Daoy (cell line): ENCODE measurements at regions not wholly inside any gene's neighbourhood (a gene's known extent, or its start where the extent isn't known, plus 50 kb on each side); places are given as distances from the start of the nearest gene placed in this dataset.
"Not testable (repeated sequence)": the region's sequence is repeated elsewhere in the genome, so short reads cannot be mapped to it uniquely, and the experiment has no call there.

Experiments used
- DNase-seq: peaks from one replicate; pipeline ENCODE4 v3.0.0-alpha.2; 2015; ENCODE audit warnings: low read depth

DNA sequence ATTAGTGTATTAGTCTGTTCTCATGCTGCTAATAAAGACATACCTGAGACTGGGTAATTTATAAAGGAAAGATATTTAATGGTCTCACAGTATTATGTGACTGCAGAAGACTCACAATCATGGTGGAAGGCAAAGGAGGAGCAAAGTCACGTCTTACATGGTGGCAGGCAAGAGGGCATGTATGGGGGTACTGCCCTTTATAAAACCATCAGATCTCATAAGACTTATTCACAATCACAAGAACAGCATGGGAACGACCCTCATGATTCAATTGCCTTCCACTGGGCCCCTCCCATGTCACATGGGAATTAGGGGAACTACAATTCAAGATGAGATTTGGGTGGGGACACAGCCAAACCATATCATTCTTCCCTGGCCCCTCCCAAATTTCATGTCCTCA lies 52.7 kb upstream of the ST3GAL5 start:
- DNase-seq: not testable (repeated sequence)

DNA sequence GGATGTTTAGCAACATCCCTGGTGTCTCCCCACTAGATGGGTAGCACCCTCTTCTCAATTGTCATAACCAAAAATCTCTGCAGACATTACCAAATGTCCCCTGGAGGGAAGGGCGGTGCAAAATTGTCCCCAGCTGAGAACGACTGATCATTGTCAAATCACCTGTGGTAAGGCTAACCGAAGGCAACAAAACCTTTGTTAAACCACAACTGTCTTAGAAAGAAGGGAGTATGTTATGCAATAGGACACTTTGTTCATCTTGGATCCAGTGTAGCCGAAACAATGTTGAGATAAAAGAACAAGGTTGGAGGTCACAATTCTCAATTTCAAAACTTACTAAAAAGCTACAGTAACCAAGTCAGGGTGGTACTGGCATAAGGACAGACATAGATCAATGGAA lies 50.3 kb upstream of the ST3GAL5 start:
- no peak for DNase-seq
